ENCODE measurements at regions not wholly inside any gene's neighbourhood (a gene's known extent, or its start where the extent isn't known, plus 50 kb on each side); places are given as distances from the start of the nearest gene placed in this dataset.

GRCh38 chr20:12093057-12093796 lies 175.5 kb downstream of the BTBD3 start:
- no peak for TF ChIP-seq CTCF (IDR thresholded peaks at IDR 0.05; ENCODE audit: borderline replicate concordance, extremely low read depth, low read length, poor library complexity, severe bottlenecking)
- no peak for TF ChIP-seq EZH2 (IDR thresholded peaks at IDR 0.05; ENCODE audit: borderline replicate concordance, low read depth, low read length, severe bottlenecking)
